ENCODE measurements at regions not wholly inside any gene's neighbourhood (a gene's known extent, or its start where the extent isn't known, plus 50 kb on each side); places are given as distances from the start of the nearest gene placed in this dataset.

DNA sequence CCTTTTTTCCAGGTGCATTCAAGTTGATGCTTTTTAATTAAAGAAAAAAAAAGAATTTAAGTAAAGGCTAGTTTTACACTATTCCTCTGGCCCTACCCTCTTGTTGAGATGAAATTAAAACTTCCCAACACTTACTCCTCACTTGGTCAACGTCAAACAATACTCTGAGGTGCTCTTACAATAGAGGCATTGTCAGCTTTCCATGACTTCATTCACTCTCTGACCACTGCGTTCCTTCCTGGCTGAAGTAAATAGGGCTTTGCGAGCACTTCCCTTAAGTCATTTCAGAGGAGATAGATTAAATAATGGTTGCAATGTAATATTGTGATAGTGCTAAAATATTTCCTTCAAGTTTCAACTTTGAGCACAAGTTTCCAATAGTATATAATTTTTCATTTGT, 229.8 kb upstream of the CEP162 start:
- Histone ChIP-seq H3K4me1 (no peaks in the 10 kb centered on the region), H3K36me3 (replicated peaks in 1 of 2; ENCODE audit: insufficient read depth in 1 of 2, low read depth in 2 of 2) (no peaks in the 10 kb centered on the region), H3K4me3 (no peak overlapping the region), H3K27ac (no peak overlapping the region), H3K27me3 (no peaks in the 10 kb centered on the region), H3K9me3 (no peaks in the 10 kb centered on the region)
- intact Hi-C loops (cut with DNase I): no loop called here
- no peak for DNase-seq
- ATAC-seq: no peak
- no peak for TF ChIP-seq POLR2A (IDR thresholded peaks at IDR 0.05)
- TF ChIP-seq, protein P1, sequence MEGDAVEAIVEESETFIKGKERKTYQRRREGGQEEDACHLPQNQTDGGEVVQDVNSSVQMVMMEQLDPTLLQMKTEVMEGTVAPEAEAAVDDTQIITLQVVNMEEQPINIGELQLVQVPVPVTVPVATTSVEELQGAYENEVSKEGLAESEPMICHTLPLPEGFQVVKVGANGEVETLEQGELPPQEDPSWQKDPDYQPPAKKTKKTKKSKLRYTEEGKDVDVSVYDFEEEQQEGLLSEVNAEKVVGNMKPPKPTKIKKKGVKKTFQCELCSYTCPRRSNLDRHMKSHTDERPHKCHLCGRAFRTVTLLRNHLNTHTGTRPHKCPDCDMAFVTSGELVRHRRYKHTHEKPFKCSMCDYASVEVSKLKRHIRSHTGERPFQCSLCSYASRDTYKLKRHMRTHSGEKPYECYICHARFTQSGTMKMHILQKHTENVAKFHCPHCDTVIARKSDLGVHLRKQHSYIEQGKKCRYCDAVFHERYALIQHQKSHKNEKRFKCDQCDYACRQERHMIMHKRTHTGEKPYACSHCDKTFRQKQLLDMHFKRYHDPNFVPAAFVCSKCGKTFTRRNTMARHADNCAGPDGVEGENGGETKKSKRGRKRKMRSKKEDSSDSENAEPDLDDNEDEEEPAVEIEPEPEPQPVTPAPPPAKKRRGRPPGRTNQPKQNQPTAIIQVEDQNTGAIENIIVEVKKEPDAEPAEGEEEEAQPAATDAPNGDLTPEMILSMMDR (IDR thresholded peaks at IDR 0.05): no peak
- 1 to 17% methylated on average over 3 of the region's 3 CpGs for WGBS, 2 donors

DNA sequence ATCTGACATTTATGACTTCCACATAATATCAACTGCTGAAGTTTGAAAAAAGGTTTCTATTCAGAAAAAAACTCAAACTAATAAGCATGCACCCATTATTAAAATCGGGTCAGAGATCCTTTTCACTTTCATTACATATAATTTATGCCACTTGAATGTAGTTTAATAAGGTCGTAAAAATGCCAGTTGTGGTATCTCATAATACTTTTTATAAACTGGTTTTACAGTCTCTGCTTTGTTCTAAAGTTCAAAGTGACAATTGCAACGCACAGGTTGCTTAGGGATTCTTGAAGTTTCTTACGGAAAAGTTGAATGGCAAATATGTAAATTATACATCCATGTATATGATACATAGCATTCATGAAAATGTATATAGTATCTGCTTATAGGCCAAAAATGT, 229.4 kb upstream of the CEP162 start:
- Histone ChIP-seq H3K4me1 (no peaks in the 10 kb centered on the region), H3K36me3 (replicated peaks in 1 of 2; ENCODE audit: insufficient read depth in 1 of 2, low read depth in 2 of 2) (no peaks in the 10 kb centered on the region), H3K4me3 (no peak overlapping the region), H3K27ac (no peak overlapping the region), H3K27me3 (no peaks in the 10 kb centered on the region), H3K9me3 (no peaks in the 10 kb centered on the region)
- intact Hi-C loops (cut with DNase I): no loop called here
- ATAC-seq (no peak), DNase-seq (no peak)
- 52 to 62% methylated on average over 4 of the region's 4 CpGs for WGBS, 2 donors
- no peak for TF ChIP-seq POLR2A (IDR thresholded peaks at IDR 0.05)
- TF ChIP-seq, protein P1 (IDR thresholded peaks at IDR 0.05): no peak

DNA sequence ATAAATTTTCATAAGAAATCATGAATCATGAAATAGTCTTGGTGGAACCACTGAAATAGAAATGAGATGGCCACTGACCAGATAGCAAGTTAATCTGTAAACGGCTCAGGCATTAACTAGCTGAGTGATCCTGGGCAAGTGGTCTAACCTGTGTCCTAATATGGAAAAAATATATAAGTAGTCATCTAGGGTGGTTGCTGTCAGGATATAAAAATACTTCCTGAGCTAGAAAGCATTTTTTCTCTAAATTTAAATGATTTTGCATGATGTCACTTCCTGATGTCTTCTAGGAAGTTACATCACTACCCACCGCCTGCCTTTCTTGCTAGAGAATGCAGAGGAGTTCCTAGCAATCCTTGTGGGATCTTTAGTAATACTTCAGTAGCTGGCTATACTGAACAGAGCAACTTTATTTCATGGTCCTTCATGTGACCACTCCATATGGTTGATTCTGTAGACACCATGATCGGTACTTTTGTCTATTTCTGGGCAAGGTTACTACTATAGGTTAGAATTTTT, 228.1 kb upstream of the CEP162 start:
- Histone ChIP-seq H3K4me1 (no peaks in the 10 kb centered on the region), H3K4me3 (no peak overlapping the region), H3K27me3 (no peaks in the 10 kb centered on the region), H3K9me3 (no peaks in the 10 kb centered on the region), H3K27ac (no peak overlapping the region), H3K36me3 (replicated peaks in 1 of 2; ENCODE audit: insufficient read depth in 1 of 2, low read depth in 2 of 2) (no peaks in the 10 kb centered on the region)
- no peak for ATAC-seq
- TF ChIP-seq, protein P1 (IDR thresholded peaks at IDR 0.05): no peak
- no peak for TF ChIP-seq POLR2A (IDR thresholded peaks at IDR 0.05)
- DNase-seq: no peak
- 61 to 62% methylated on average over 3 of the region's 3 CpGs for WGBS, 2 donors
- intact Hi-C loops (cut with DNase I): no loop called here

DNA sequence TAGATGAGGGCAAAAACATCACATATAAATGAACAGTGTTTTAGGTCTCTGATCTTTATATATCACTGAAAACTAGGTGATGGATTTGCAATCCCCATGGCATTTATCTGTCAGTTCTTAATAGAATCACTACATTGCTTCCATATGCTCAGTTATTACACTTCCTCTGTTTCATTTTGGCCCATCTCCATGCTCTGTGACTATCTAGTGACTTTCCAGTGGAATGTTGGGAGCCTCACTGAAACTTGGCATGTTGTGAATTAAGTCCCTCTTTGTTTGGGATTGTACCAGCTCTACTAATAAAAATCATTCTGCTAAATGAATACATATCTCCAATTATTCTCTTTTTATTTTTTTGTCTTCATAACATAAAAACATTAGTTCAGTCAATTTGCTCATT, 226.1 kb upstream of the CEP162 start:
- TF ChIP-seq POLR2A (IDR thresholded peaks at IDR 0.05): no peak
- TF ChIP-seq, protein P1 (IDR thresholded peaks at IDR 0.05): no peak
- no peak for ATAC-seq
- intact Hi-C loops (cut with DNase I): no loop called here
- no peak for DNase-seq
- H3K36me3 ChIP-seq (replicated peaks in 1 of 2; ENCODE audit: insufficient read depth in 1 of 2, low read depth in 2 of 2): no peaks in the 10 kb centered on the region
- H3K4me1 ChIP-seq: no peaks in the 10 kb centered on the region
- no peaks in the 10 kb centered on the region for H3K27me3 ChIP-seq
- H3K9me3 ChIP-seq: no peaks in the 10 kb centered on the region
- no peak overlapping the region for H3K27ac ChIP-seq
- no peak overlapping the region for H3K4me3 ChIP-seq

DNA sequence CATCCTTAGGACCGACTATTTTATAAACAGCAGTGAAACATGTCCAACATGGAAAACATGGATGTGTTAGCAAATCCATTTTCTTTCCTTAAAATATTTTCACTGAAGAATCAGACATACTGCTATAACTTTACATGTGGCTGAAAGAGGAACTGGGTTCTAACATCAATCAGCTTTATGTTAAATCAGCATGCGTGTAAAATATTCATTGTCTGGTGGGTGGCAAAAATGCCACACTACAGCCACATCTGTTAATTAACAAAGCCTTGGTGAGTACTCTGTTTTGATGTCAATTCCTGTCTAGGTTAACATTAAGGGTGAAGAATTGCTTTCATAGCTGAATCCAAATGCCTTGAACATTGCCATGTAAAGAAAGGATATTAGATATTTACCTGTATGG, 222.6 kb upstream of the CEP162 start:
- H3K36me3 ChIP-seq (replicated peaks in 1 of 2; ENCODE audit: insufficient read depth in 1 of 2, low read depth in 2 of 2): no peaks in the 10 kb centered on the region
- no peaks in the 10 kb centered on the region for H3K27me3 ChIP-seq
- DNase-seq (no peak), ATAC-seq (no peak)
- TF ChIP-seq POLR2A (IDR thresholded peaks at IDR 0.05): no peak
- TF ChIP-seq, protein P1 (IDR thresholded peaks at IDR 0.05): no peak
- no peak overlapping the region for H3K4me3 ChIP-seq
- no peak overlapping the region for H3K27ac ChIP-seq
- WGBS, 2 donors: 71 to 77% methylated on average over 2 of the region's 2 CpGs
- no peaks in the 10 kb centered on the region for H3K9me3 ChIP-seq
- H3K4me1 ChIP-seq: no peaks in the 10 kb centered on the region
- intact Hi-C loops (cut with DNase I): no loop called here

Measured in body of pancreas (tissue), 4 donors.